ENCODE measurements at regions not wholly inside any gene's neighbourhood (a gene's known extent, or its start where the extent isn't known, plus 50 kb on each side); places are given as distances from the start of the nearest gene placed in this dataset.
"Not testable (repeated sequence)": the region's sequence is repeated elsewhere in the genome, so short reads cannot be mapped to it uniquely, and the experiment has no call there.

GRCh38 chr1:101485712-101486111, 248.9 kb downstream of the S1PR1 start:
- no peak for DNase-seq

DNA sequence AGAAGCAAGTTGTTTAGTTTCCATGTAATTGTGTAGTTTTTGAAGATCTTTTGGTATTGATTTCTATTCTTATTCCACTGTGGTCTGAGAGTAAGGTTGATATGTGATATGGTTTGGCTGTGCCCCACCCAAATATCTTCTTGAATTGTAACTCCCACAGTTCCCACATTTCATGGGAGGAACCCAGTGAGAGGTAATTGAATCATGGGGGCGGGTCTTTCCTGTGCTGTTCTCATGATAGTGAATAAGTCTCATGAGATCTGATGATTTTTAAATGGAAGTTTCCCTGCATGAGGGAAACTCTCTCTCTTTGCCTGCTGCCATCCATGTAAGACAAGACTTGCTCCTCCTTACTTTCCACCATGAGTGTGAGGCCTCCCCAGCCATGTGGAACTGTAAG, 255.3 kb downstream of the S1PR1 start:
- not testable (repeated sequence) for DNase-seq

GRCh38 chr1:101493920-101494319, 257.1 kb downstream of the S1PR1 start:
- not testable (repeated sequence) for DNase-seq

GRCh38 chr1:101496109-101496508, 259.3 kb downstream of the S1PR1 start:
- no peak for DNase-seq

DNA sequence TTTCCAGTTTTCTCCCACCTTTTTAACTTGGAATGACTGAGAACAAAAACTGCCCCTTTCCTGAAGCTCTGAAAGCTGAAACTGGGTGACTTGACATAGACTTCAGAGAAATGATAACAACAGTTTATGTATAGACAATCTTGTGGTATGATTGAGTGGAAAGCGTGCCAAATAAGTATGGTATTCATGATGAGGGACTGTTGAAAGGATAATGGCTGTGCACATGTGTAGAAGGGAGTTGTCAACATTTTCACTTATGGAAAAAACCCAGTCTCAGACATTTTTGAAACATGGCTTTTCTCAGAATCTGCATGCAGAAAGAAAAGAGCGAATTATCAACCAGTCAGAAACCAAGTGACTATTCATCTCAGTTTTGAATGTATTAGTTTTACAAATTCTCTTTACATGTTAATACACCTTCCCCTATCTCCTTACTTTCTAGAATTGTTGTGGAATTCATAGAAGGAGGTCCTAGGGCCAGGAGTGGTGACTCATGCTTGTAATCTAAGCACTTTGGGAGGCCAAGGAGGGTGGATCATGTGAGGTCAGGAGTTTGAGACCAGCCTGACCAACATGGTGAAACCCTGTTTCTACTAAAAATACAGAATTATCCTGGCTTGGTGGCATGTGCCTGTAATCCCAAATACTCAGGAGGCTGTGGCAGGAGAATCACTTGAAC, 261.2 kb downstream of the S1PR1 start:
- DNase-seq = no peak

GRCh38 chr1:101504106-101504505, 267.3 kb downstream of the S1PR1 start:
- not testable (repeated sequence) for DNase-seq

GRCh38 chr1:101505240-101505639, 268.4 kb downstream of the S1PR1 start:
- DNase-seq = not testable (repeated sequence)

GRCh38 chr1:101506541-101507164, 269.8 kb downstream of the S1PR1 start:
- peak; percentile 8 to 32 for DNase-seq

GRCh38 chr1:101507547-101507971, 270.7 kb downstream of the S1PR1 start:
- DNase-seq = no peak

GRCh38 chr1:101508913-101509312, 272.1 kb downstream of the S1PR1 start:
- no peak for DNase-seq

DNA sequence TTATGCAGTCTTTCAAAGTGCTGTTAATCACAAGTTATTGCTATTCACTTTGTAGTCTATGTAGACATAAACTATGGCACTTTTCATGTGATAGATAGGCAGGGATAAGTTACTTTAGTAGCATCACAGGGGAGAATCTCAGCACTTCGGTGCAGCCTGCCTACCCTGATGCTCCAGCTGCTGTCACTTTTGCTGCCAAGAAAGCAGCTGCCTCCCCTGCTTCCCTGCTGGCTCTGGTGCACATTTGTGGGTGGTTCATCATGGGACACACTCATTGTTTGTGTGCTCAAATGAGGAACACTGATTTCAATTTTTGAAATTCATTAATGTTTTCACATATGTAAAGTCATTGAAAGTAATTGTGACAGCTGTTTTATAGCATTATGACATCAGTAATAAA, 272.6 kb downstream of the S1PR1 start:
- DNase-seq = no peak

- no peak for DNase-seq
These were observed 274.5 kb downstream of the S1PR1 start for GRCh38 chr1:101511202-101511891.

DNA sequence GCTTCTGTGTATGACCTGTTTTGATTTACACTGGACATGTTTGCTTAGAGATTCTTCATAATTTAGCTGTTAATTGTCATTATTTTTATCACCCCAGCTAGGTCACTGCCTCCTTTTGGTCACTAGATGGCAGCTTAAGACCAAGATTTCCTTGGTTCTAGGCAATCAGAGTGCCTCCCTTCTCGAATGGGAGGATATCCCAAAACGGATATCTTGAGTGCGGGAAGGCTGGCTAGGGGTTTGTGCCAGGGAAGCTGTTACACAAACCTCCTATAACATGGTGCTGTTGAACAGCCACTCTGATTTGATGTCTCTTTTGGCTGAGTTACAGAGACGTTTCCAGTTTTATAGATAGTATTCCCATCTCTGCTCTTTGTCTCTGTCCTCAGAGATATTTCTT, 283.5 kb downstream of the S1PR1 start:
- DNase-seq = peak; percentile 63 to 70

DNA sequence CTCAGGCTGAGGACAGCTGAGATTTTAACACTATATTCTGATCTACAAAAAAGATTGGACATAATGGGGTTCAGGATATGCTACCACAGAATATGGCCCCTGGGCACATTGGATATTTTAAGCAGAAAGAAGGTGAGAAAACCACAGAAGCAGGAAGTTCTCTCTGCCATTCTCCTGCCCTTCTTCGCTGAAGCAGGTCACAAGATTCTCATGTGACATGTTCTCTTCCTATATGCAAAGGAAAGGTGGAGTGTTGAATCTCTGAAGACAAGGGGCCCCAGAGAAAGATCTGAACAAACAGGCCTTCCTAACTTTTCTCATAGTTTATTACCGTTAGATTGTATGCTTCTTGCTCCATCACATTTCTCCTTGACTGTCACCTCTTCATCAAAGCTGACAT, 285.7 kb downstream of the S1PR1 start:
- no peak for DNase-seq

- DNase-seq = no peak
These were observed 290.0 kb downstream of the S1PR1 start for GRCh38 chr1:101526813-101527212.

DNA sequence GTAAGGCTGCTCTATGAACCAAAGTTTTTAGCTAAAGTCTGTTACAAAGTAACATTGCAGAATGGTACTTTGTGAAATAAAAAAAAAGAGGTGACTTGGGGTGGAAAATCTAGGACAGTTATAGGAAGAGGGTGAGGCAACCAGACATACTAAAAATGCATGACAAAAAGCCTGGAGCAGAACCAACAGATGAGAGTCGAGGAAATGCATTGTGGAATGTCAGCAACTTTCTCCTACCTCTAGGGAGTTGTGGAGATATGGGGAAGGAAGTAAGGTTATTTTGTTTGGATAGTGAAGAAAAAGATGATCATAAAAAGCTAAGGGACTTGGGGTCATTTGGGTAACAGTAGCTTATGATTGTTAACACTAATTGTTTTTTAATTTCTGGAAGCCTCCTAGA, 295.6 kb downstream of the S1PR1 start:
- DNase-seq = no peak

DNA sequence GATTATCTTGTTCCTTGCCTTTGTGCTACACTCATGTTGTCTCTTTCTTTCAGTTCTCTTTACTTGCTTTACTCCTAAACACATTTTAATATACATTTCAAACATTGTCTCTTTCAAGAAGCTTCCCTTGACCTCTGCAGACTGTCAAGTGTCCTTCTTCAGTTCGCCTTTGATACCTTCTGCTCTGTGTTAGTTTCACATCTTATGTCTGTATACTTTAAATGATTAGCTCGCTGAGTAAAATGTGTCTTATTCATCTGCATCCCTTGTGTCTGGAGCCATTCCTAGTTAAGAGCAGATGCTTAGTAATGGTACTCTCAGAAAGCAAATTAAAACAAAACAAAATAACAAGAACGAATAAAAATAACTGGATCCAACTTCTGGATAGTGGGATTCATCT, 303.3 kb downstream of the S1PR1 start:
- no peak for DNase-seq

GRCh38 chr1:101546885-101547284, 310.1 kb downstream of the S1PR1 start:
- no peak for DNase-seq

GRCh38 chr1:101547357-101547756, 310.5 kb downstream of the S1PR1 start:
- no peak for DNase-seq

DNA sequence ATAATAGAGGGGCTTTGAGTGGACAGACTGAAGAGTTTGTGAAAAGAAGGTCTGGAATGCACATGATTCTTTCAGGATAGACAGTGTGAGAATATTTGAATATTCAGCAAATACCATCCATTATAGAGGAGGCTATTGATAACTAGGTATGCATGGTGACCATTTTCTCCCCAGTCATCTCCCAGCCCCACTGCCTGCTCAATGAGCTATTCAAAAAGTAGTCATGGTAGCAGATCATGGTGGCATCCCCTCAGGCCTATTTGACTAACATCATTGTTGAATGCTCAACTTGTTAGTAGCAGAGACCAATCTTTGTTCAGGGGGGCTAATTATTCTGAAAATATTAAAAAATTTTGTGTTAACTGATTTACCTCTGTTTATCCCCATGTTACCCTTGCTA, 311.6 kb downstream of the S1PR1 start:
- no peak for DNase-seq

DNA sequence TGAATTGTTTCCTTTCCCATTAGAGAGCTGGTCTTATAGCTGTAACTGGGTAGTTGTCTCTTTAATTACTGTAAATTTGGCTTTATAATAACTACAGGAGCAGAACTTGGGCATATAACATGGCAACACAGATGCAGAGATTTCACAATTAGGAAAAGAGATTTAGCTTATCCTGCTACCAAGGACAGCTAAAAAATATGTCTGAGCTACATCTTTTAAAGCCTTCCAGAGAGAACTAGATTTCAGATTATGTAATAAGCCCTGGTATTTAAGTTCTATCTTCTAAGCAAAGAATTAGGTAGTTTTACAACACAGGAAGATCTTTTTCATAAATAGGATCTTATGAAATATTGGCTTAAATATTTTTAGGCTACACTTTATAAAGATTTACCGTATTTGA, 313.8 kb downstream of the S1PR1 start:
- DNase-seq = no peak

DNA sequence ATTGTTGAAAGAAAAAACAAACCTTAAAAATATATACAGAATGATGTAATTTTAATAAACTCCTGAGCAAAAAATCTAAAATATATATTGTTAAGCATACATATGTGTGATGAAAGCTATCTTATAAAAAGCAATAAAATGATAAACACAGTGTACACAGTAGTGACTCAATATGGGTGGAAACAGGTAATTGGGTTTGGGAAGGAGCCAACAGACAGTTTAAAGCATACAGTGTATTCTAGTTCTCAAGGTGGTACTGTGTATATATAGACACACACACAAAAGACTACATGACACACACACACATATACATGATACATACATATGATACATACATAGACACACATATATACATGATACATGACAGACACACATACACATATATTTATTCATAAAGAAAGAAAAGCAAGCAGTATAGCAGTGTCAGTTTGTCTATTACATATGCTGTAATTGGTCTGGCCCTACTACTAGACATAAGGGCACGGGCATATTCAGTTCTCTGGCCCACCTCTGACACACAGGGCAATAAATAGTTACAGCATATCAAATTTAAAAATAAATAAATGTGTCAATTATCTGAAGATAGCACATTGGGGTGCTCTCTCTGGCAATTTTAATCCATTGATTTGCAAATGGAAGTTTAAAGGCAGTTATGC, 330.2 kb downstream of the S1PR1 start:
- DNase-seq = peak; percentile 57 to 72

DNA sequence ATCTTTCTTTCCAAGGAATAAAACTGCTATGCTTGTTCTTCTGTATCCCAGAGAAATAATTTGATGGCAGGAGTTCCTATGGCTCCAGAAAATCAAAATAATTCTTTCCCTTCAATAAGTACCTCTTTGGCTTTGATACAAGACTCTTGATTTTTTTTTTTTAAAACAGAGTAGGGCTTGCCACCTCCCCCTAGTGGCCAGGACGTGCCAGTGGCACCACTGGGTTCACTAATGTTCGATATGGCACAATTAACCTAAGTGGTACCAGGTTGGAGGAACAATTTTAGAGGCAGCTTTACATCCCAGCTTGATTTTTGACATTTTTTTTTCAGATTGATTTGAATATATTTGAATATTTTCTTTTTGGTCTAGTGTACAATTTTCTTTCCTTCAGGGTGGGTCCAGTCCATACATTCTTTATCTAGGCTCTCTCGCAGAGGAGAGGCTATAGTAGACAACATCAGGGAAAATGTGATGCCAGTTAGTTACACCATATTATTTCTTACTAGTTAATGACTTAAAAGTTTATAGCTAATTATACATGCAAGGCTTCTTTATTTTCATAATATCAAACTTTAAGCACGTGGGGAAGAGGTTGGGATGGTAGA, 330.9 kb downstream of the S1PR1 start:
- peak; percentile 20 to 42 for DNase-seq

Measured in NCI-H2081 (cell line).